GM20000 (cell line): ENCODE measurements at regions not wholly inside any gene's neighbourhood (a gene's known extent, or its start where the extent isn't known, plus 50 kb on each side); places are given as distances from the start of the nearest gene placed in this dataset.

Experiments
- DNase-seq: peaks from one replicate; pipeline ENCODE4 v3.0.0; 2012; ENCODE audit warnings: low spot score
- TF ChIP-seq, protein P1 (sequence below): IDR thresholded peaks from 2 replicates; pipeline ENCODE4 v1.5.1; 2012; ENCODE audit warnings: mild to moderate bottlenecking, control low read depth; ENCODE audit errors: extremely low read depth, missing control alignments

DNA sequence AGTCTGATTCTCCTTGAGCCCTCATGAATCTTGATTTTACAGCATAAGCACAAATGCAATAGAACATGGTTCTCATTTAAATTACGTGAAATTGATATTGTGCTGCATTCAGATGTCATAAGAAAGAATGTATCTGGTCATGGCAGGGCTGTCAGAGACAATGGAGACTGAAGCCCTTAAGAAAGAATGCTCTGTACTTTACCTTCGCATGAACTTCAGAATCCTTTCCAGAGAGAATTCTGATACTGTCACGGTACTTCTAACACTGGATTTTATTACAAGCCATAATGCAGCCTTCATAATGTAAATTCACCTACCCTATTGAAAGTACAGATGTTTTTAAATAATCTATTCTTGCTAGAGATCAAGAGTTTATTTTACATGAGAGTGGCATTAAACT lies 677.9 kb upstream of the ADGRL3 start:
- no peak for DNase-seq
- TF ChIP-seq, protein P1, sequence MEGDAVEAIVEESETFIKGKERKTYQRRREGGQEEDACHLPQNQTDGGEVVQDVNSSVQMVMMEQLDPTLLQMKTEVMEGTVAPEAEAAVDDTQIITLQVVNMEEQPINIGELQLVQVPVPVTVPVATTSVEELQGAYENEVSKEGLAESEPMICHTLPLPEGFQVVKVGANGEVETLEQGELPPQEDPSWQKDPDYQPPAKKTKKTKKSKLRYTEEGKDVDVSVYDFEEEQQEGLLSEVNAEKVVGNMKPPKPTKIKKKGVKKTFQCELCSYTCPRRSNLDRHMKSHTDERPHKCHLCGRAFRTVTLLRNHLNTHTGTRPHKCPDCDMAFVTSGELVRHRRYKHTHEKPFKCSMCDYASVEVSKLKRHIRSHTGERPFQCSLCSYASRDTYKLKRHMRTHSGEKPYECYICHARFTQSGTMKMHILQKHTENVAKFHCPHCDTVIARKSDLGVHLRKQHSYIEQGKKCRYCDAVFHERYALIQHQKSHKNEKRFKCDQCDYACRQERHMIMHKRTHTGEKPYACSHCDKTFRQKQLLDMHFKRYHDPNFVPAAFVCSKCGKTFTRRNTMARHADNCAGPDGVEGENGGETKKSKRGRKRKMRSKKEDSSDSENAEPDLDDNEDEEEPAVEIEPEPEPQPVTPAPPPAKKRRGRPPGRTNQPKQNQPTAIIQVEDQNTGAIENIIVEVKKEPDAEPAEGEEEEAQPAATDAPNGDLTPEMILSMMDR, result no peak

DNA sequence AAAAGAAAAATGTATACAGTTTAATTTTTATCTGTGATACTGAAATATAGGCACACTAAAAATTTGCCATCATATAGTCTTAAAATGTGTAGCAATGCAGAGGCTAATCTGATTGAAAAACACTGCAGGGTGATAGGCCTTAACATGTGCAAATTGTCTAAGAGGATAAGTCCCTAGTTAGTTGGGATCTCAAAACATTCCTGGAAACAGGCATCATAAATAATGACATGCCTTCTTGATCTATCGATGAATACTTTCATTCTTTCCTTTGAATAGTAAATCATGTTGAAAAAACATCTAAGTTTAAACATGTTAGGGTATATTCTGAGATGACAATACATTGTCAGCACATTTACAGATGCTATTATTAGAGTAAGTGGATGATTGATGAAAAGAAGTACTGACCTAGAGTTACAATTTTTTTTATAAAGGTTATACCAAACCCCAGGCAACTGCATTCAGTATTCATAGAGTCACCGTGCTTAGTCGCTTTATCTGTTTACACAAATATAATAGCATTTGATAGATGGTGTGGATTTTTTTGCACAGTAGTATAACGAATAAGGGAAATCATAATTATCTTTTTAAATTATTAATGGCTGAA lies 668.2 kb upstream of the ADGRL3 start:
- DNase-seq, result no peak
- TF ChIP-seq, protein P1, result no peak

DNA sequence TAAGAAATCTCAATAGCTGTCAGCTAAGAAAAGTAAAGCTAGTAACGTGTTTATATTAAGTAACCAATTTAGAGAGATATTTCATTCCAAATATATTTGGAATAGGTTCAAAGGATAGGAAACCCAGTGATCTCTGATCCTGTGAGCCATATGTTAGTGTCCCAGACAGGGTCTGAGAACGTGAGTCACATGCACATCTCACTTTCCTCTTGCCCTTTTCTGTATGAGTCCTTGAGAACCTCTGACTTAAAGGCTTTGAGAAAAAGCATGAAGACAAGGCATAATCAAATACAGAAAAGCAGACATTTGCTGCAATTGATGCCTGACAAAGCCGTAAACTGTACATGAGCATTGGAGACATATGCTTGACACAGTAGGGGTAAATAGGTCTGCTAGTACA lies 655.1 kb upstream of the ADGRL3 start:
- no peak for DNase-seq
- TF ChIP-seq, protein P1, result no peak

GRCh38 chr4:60562334-60562733 lies 637.8 kb upstream of the ADGRL3 start:
- no peak for DNase-seq
- TF ChIP-seq, protein P1, result no peak

DNA sequence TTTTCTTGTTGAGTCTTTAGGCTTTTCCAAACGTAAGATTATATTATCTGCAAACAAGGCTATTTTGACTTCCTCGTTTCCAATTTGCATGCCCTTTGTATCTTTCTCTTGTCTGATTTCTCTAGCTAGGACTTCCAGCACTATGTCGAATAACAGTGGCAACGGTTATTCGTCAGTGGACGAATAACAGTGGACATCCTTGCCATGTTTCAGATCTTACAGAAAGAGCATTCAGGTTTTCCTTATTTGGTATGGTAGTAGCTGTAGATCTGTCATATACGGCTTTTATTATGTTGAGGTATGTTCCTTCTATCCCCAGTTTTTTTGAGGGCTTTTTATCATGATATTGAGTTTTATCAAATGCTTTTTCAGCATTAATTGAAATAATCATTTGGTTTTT lies 634.6 kb upstream of the ADGRL3 start:
- TF ChIP-seq, protein P1, result no peak
- no peak for DNase-seq

DNA sequence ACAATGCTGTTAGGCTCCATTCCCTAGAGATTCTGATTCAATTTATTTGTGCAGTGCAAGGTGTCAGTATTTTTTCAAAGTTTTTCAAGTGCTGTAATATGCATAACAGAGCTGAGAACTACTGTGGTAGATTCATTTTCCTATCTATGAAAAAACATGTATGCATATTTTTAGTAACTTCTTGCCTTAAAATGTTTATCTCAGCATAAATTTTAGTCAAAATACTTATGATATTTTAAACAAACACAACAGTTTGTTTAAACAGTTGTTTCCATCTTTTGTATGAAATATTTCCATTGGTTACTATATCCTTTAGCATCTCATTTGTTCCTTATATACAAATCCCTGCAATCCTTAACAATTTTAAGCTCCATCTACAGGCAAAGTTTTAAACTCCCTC lies 624.8 kb upstream of the ADGRL3 start:
- no peak for DNase-seq
- TF ChIP-seq, protein P1, result no peak

GRCh38 chr4:60579335-60579734 lies 620.8 kb upstream of the ADGRL3 start:
- DNase-seq, result no peak
- TF ChIP-seq, protein P1, result no peak
